HepG2 (cell line): ENCODE measurements at regions not wholly inside any gene's neighbourhood (a gene's known extent, or its start where the extent isn't known, plus 50 kb on each side); places are given as distances from the start of the nearest gene placed in this dataset.

Source experiments
- GTF3A ChIP-seq: sonication (generic); formaldehyde crosslinking; conservative IDR thresholded peaks from 2 replicates; pipeline ENCODE4 v1.4.0; 2020; ENCODE audit warnings: mild to moderate bottlenecking, missing genetic modification reagents
- HDAC1 ChIP-seq: sonication (generic); formaldehyde crosslinking; IDR thresholded peaks from 2 replicates; pipeline ENCODE4 v1.5.1; 2020; ENCODE audit warnings: mild to moderate bottlenecking, missing genetic modification reagents
- PCBP1 ChIP-seq: fragments of 200-400 bp; formaldehyde crosslinking; IDR thresholded peaks from 2 replicates; pipeline ENCODE4 v1.6.1; 2017; ENCODE audit warnings: mild to moderate bottlenecking, low read depth, low read length, borderline replicate concordance
- SAP130 ChIP-seq: IDR thresholded peaks from 2 replicates; pipeline ENCODE4 v1.6.1; 2016; ENCODE audit warnings: low read depth
- THAP9 ChIP-seq: sonication (generic); formaldehyde crosslinking; IDR thresholded peaks from 2 replicates; pipeline ENCODE4; 2020; ENCODE audit warnings: missing genetic modification reagents, mild to moderate bottlenecking, borderline replicate concordance
- U2AF1 ChIP-seq: fragments of 200-400 bp; formaldehyde crosslinking; optimal IDR thresholded peaks from 2 replicates; pipeline ENCODE3; 2017; ENCODE audit warnings: mild to moderate bottlenecking, low read depth, low read length
- YY1 ChIP-seq: IDR thresholded peaks from 2 replicates; pipeline ENCODE4 v1.6.1; 2011; ENCODE audit warnings: low read length, low read depth, moderate library complexity, mild to moderate bottlenecking; ENCODE audit not compliant: insufficient read depth, insufficient replicate concordance
- ZBTB34 ChIP-seq: sonication (generic); formaldehyde crosslinking; IDR thresholded peaks from 2 replicates; pipeline ENCODE4 v1.8.0; 2022; ENCODE audit warnings: mild to moderate bottlenecking, missing genetic modification reagents
- ZBTB42 ChIP-seq: sonication (generic); formaldehyde crosslinking; IDR thresholded peaks from 2 replicates; pipeline ENCODE4 v1.5.0; 2020; ENCODE audit warnings: mild to moderate bottlenecking, missing genetic modification reagents
- ZFP36L1 ChIP-seq: sonication (generic); formaldehyde crosslinking; IDR thresholded peaks from 2 replicates; pipeline ENCODE4 v1.8.0; 2022; ENCODE audit warnings: mild to moderate bottlenecking, missing genetic modification reagents, moderate library complexity
- ZFP82 ChIP-seq: sonication (generic); formaldehyde crosslinking; IDR thresholded peaks from 2 replicates; pipeline ENCODE4 v1.5.1; 2020; ENCODE audit warnings: mild to moderate bottlenecking, missing genetic modification reagents, borderline replicate concordance
- ZMAT5 ChIP-seq: sonication (generic); formaldehyde crosslinking; IDR thresholded peaks from 2 replicates; pipeline ENCODE4 v1.5.0; 2020; ENCODE audit warnings: mild to moderate bottlenecking, low read depth, missing genetic modification reagents, borderline replicate concordance
- ZNF121 ChIP-seq: sonication (generic); formaldehyde crosslinking; IDR thresholded peaks from 2 replicates; pipeline ENCODE4 v1.5.0; 2020; ENCODE audit warnings: mild to moderate bottlenecking, missing genetic modification reagents
- ZNF232 ChIP-seq: sonication (generic); formaldehyde crosslinking; IDR thresholded peaks from 2 replicates; pipeline ENCODE4 v1.4.0; 2020; ENCODE audit warnings: missing genetic modification reagents, borderline replicate concordance
- ZNF282 ChIP-seq: fragments of 450-650 bp; IDR thresholded peaks from 2 replicates; pipeline ENCODE4 v1.6.1; 2018; ENCODE audit not compliant: partially characterized antibody
- ZNF33B ChIP-seq: sonication (generic); formaldehyde crosslinking; IDR thresholded peaks from 2 replicates; pipeline ENCODE4 v1.5.1; 2020; ENCODE audit warnings: mild to moderate bottlenecking, missing genetic modification reagents
- ZNF382 ChIP-seq: sonication (generic); formaldehyde crosslinking; IDR thresholded peaks from 2 replicates; pipeline ENCODE4 v1.5.0; 2020; ENCODE audit warnings: missing genetic modification reagents, mild to moderate bottlenecking, borderline replicate concordance
- ZNF574 ChIP-seq: sonication (generic); formaldehyde crosslinking; IDR thresholded peaks from 2 replicates; pipeline ENCODE4 v1.4.0; 2020; ENCODE audit warnings: missing genetic modification reagents
- ZNF704 ChIP-seq: sonication (generic); formaldehyde crosslinking; IDR thresholded peaks from 2 replicates; pipeline ENCODE4 v1.8.1; 2023; ENCODE audit warnings: mild to moderate bottlenecking, inconsistent platforms, moderate library complexity, missing genetic modification reagents, borderline replicate concordance
- ZNF782 ChIP-seq: sonication (generic); formaldehyde crosslinking; IDR thresholded peaks from 2 replicates; pipeline ENCODE4 v1.4.0; 2020; ENCODE audit warnings: missing genetic modification reagents, mild to moderate bottlenecking, borderline replicate concordance

GRCh38 chr16:89037261-89038152, 56.1 kb upstream of the ACSF3 start (continued):
- no peak for TF ChIP-seq U2AF1
- no peak for TF ChIP-seq ZNF704 (CRISPR knock-in tag)
- no peak for TF ChIP-seq ZBTB34 (CRISPR knock-in tag)
- no peak for TF ChIP-seq PCBP1
- TF ChIP-seq ZNF121 (CRISPR knock-in tag), result no peak
- 0 out of 2 replicates have a peak, but pooled peaks have one; percentile 23 for TF ChIP-seq HDAC1
- no peak for TF ChIP-seq ZMAT5
- TF ChIP-seq SAP130 (CRISPR knock-in tag), result peak; percentile 34
- TF ChIP-seq ZNF782 (CRISPR knock-in tag), result no peak
- no peak for TF ChIP-seq GTF3A (CRISPR knock-in tag)
- no peak for TF ChIP-seq ZFP82 (CRISPR knock-in tag)
- no peak for TF ChIP-seq THAP9 (CRISPR knock-in tag)
- no peak for TF ChIP-seq ZFP36L1 (CRISPR knock-in tag)
- no peak for TF ChIP-seq ZNF33B (CRISPR knock-in tag)
- TF ChIP-seq ZBTB42, result peak; percentile 37; the same call in 1 of the 2 replicates
- TF ChIP-seq YY1, result peak; percentile 34
- TF ChIP-seq ZNF382 (CRISPR knock-in tag), result no peak
- no peak for TF ChIP-seq ZNF282
- TF ChIP-seq ZNF574, result peak; percentile 52; the same call in 1 of the 2 replicates
- TF ChIP-seq ZNF232 (CRISPR knock-in tag), result peak; percentile 79; the same call in 1 of the 2 replicates
